Suprapubic skin (tissue), 3 donors: ENCODE measurements at regions not wholly inside any gene's neighbourhood (a gene's known extent, or its start where the extent isn't known, plus 50 kb on each side); places are given as distances from the start of the nearest gene placed in this dataset.

Source experiments
- POLR2A ChIP-seq, 2 donors: fragments of 450-650 bp; IDR thresholded peaks; one replicate each; pipeline ENCODE4 v1.6.1; 2017; ENCODE audit warnings: antibody characterized with exemption in 2 of 2, mild to moderate bottlenecking in 2 of 2, moderate library complexity in 2 of 2
- TF ChIP-seq, protein P1 (sequence below), 2 donors: fragments of 200-600 bp in 1 of 2; fragments of 450-650 bp in 1 of 2; sonication (generic) in 1 of 2; IDR thresholded peaks; one replicate each; pipeline ENCODE4 v1.5.1; 2016 to 2019; ENCODE audit warnings: antibody characterized with exemption in 2 of 2, mild to moderate bottlenecking in 1 of 2, moderate library complexity in 1 of 2

DNA sequence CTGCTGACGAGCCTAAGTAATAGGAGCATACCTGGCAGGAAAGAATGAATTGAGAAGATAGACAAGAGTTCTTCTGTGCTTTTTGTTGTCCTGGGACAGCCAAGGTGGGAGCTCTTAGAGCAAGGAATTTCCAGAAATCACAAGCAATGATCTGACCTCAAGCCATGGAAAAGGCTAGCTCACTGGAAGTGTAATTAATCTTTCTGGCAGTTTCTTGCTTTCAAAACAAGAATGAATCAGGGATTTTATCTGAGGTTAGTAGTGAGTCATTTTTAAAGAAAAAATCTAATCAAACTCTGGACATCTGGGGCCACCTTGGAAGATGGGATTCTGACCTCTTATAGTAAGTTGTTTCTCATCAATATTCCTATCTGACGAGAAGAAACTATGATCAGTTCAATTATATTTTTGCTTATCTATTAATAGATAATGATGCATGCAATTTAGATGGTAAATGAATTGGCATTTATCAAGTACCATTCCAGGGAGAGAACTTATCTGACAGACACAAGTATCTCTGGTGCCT is 98.0 kb downstream of the ADCYAP1 start:
- TF ChIP-seq, protein P1, sequence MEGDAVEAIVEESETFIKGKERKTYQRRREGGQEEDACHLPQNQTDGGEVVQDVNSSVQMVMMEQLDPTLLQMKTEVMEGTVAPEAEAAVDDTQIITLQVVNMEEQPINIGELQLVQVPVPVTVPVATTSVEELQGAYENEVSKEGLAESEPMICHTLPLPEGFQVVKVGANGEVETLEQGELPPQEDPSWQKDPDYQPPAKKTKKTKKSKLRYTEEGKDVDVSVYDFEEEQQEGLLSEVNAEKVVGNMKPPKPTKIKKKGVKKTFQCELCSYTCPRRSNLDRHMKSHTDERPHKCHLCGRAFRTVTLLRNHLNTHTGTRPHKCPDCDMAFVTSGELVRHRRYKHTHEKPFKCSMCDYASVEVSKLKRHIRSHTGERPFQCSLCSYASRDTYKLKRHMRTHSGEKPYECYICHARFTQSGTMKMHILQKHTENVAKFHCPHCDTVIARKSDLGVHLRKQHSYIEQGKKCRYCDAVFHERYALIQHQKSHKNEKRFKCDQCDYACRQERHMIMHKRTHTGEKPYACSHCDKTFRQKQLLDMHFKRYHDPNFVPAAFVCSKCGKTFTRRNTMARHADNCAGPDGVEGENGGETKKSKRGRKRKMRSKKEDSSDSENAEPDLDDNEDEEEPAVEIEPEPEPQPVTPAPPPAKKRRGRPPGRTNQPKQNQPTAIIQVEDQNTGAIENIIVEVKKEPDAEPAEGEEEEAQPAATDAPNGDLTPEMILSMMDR (IDR thresholded peaks at IDR 0.05), result no peak
- TF ChIP-seq POLR2A (IDR thresholded peaks at IDR 0.05), result no peak
